GM12878 (cell line): ENCODE measurements at regions not wholly inside any gene's neighbourhood (a gene's known extent, or its start where the extent isn't known, plus 50 kb on each side); places are given as distances from the start of the nearest gene placed in this dataset.

ENCODE experiments used
- ATAC-seq: fragments of 200-7000 bp; cut with Tn5 transposase; 3 replicates; pipeline ENCODE4 v1.9.1; 2020; ENCODE audit warnings: mild to moderate bottlenecking, moderate library complexity
- BruUV-seq: library from RNA; stranded (reverse); fragments of 400-500 nt; replicated peaks from 2 replicates; lab custom pipeline; 2021; lab: Mats Ljungman, UMichigan
- CTCF ChIA-PET: fragments of 300-600 bp; sonication (Branson Sonifier 250); formaldehyde crosslinking; extraction: SDS; loops from one replicate; lab custom pipeline; 2021; ENCODE audit warnings: inconsistent platforms; lab: Yijun Ruan, JAX
- POLR2A ChIA-PET: fragments of 350-600 bp; formaldehyde crosslinking; extraction: SDS; loops from one replicate; lab custom pipeline; 2021; ENCODE audit warnings: inconsistent platforms; lab: Charles Lee
- RAD21 ChIA-PET: fragments of 300-600 bp; sonication (Branson Sonifier 250); formaldehyde crosslinking; loops from one replicate; lab custom pipeline; 2023; ENCODE audit warnings: antibody characterized with exemption; ENCODE audit not compliant: unreplicated experiment; lab: Charles Lee
- SMC1A ChIA-PET: fragments of 300-600 bp; sonication (Branson Sonifier 250); formaldehyde crosslinking; loops from one replicate; lab custom pipeline; 2023; ENCODE audit not compliant: unreplicated experiment, uncharacterized antibody; lab: Charles Lee
- DNase-seq: peaks from one replicate; pipeline ENCODE4 v3.0.0-alpha.2; 2011; ENCODE audit warnings: low read depth, low spot score
- FAIRE-seq: peaks from 3 replicates; lab custom pipeline; 2011; peaks lifted over from hg19 to GRCh38; lab: Jason Lieb, UNC
- H2AFZ ChIP-seq: 2 replicates; pipeline ENCODE4 v1.6.0; 2011; ENCODE audit warnings: low read depth, low read length, control low read depth; ENCODE audit not compliant: control insufficient read depth
- H3K27ac ChIP-seq: 2 replicates; pipeline ENCODE4 v1.5.1; 2011; ENCODE audit warnings: control low read depth; ENCODE audit not compliant: control insufficient read depth, insufficient read depth
- H3K27me3 ChIP-seq, 2 experiments: replicated peaks in 1 of 2; 2 replicates each; pipeline versions ENCODE4 v1.6.0 to v1.6.1; 2011; ENCODE audit warnings: low read length in 1 of 2; ENCODE audit not compliant: control insufficient read depth in 2 of 2, insufficient read depth in 2 of 2
- H3K36me3 ChIP-seq, 2 experiments: 2 replicates each; pipeline ENCODE4 v1.5.1; 2011; ENCODE audit warnings: low read length in 1 of 2; ENCODE audit not compliant: control insufficient read depth in 2 of 2, insufficient read depth in 2 of 2
- H3K4me1 ChIP-seq: 2 replicates; pipeline ENCODE4 v1.6.1; 2011; ENCODE audit warnings: mild to moderate bottlenecking, low read length, moderate library complexity, mixed read lengths; ENCODE audit not compliant: control insufficient read depth, insufficient read depth
- H3K4me2 ChIP-seq: 2 replicates; pipeline ENCODE4 v1.6.0; 2011; ENCODE audit warnings: control low read depth; ENCODE audit not compliant: control insufficient read depth, insufficient read depth
- H3K4me3 ChIP-seq: fragments of 200-600 bp; sonication (generic); 2 replicates; pipeline ENCODE4 v1.5.1; 2016
- H3K79me2 ChIP-seq: 2 replicates; pipeline ENCODE4 v1.6.0; 2011; ENCODE audit warnings: low read length; ENCODE audit not compliant: control insufficient read depth, insufficient read depth
- H3K9ac ChIP-seq: 2 replicates; pipeline ENCODE4 v1.8.0; 2011; ENCODE audit warnings: low read length, control low read depth, mixed read lengths; ENCODE audit not compliant: control insufficient read depth, insufficient read depth
- H3K9me3 ChIP-seq: replicated peaks from 3 replicates; pipeline ENCODE4 v1.5.1; 2011; ENCODE audit warnings: mild to moderate bottlenecking, low read length; ENCODE audit not compliant: control insufficient read depth, insufficient read depth
- H4K20me1 ChIP-seq: 2 replicates; pipeline ENCODE4 v1.6.0; 2011; ENCODE audit not compliant: control insufficient read depth, insufficient read depth
- CBX3 ChIP-seq: fragments of 200-600 bp; sonication (generic); IDR thresholded peaks from 2 replicates; pipeline ENCODE4 v1.6.1; 2016; ENCODE audit warnings: low read depth, borderline replicate concordance
- MTA2 ChIP-seq: fragments of 450-650 bp; IDR thresholded peaks from 2 replicates; pipeline ENCODE4 v1.6.1; 2016; ENCODE audit warnings: low read depth, mild to moderate bottlenecking, moderate library complexity
- RAD21 ChIP-seq: IDR thresholded peaks from 2 replicates; pipeline ENCODE4 v1.6.1; 2011; ENCODE audit warnings: mild to moderate bottlenecking, low read depth, low read length, moderate library complexity; ENCODE audit not compliant: insufficient read depth
- RBBP5 ChIP-seq: fragments of 200-600 bp; sonication (generic); conservative IDR thresholded peaks from 2 replicates; pipeline ENCODE4 v1.6.1; 2016
- SIN3A ChIP-seq: IDR thresholded peaks from 2 replicates; pipeline ENCODE4 v1.6.1; 2012; ENCODE audit warnings: low read depth, low read length, improper control_type of control experiment
- SMAD5 ChIP-seq: IDR thresholded peaks from 2 replicates; pipeline ENCODE4 v1.6.1; 2016; ENCODE audit warnings: antibody characterized with exemption, low read depth
- TAF1 ChIP-seq: IDR thresholded peaks from 2 replicates; pipeline ENCODE4 v1.6.1; 2011; ENCODE audit warnings: mild to moderate bottlenecking, low read depth, low read length, borderline replicate concordance
- ZNF622 ChIP-seq: fragments of 450-650 bp; IDR thresholded peaks from 2 replicates; pipeline ENCODE4 v1.6.1; 2017; ENCODE audit warnings: mild to moderate bottlenecking, inconsistent platforms
- WGBS: methylation state at CpG from one replicate; pipeline ENCODE4 v1.1.6; 2016; ENCODE audit warnings: low lambda C conversion rate; ENCODE audit not compliant: insufficient replicate concordance, insufficient coverage; ENCODE audit errors: missing lambda C conversion rate; 5-methylcytosine and 5-hydroxymethylcytosine counted together
- in situ Hi-C: fragments of 300-500 bp; cut with MboI; formaldehyde crosslinking; loops from 9 replicates; pipeline ENCODE4 v1.14.3; 2018; ENCODE audit warnings: mixed read lengths
- intact Hi-C: fragments of 100-400 bp; cut with micrococcal nuclease; formaldehyde crosslinking; loops from one replicate; pipeline ENCODE4 v1.14.2; 2022; ENCODE audit not compliant: unreplicated experiment
- TF ChIP-seq, protein P1 (sequence below): fragments of 450-650 bp; IDR thresholded peaks from 2 replicates; pipeline ENCODE4 v1.6.1; 2016; ENCODE audit warnings: mild to moderate bottlenecking

DNA sequence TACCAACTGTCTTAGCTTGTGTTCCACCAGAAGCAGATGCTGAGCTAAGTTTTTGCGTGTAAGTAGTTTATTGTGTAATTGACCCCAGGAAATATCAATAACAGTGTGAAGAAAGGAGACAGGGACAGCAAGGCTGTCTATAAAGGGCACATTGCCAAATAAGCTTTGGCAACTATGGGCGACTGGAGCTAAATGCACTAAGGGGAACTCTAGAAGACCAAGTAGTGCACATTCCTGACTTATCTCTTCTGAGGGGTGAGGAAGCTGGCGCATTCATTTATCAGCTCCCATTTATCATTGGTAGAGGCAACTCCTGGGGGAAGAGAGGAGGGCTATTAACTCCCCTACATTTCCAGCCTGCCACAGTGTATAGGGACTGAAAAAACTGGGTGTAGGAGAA lies 135.0 kb downstream of the DLEU7 start:
- DNase-seq (no peak), FAIRE-seq (no peak), ATAC-seq (no peak)
- ChIA-PET RAD21 (no interaction called here), POLR2A (interaction anchor here (0.6 kb wide), 1 partner anchor 28 kb away, joined by 4 read pairs; no protein-coding TSS in a partner anchor), CTCF (interaction anchor here (0.7 kb wide), 1 partner anchor 113 kb away, joined by 3 read pairs; no protein-coding TSS in a partner anchor), SMC1A (interaction anchor here (1.6 kb wide), 1 partner anchor 17 kb away, joined by 4 read pairs; no protein-coding TSS in a partner anchor)
- Histone ChIP-seq H4K20me1 (no peaks in the 10 kb centered on the region), H3K4me2 (no peak overlapping the region), H3K4me1 (no peaks in the 10 kb centered on the region), H3K36me3 (no peaks in the 10 kb centered on the region), H3K9me3 (no peaks in the 10 kb centered on the region), H3K9ac (no peak overlapping the region), H3K27me3 (no peaks in the 10 kb centered on the region), H3K4me3 (no peak overlapping the region), H3K27ac (no peak overlapping the region), H3K79me2 (no peaks in the 10 kb centered on the region), H2AFZ (no peak overlapping the region)
- 61% methylated on average over 3 of the region's 3 CpGs for WGBS
- intact Hi-C loops (no loop called here), in situ Hi-C loops (no loop called here)
- TF ChIP-seq MTA2, result no peak
- TF ChIP-seq SIN3A, result no peak
- no peak for TF ChIP-seq SMAD5
- TF ChIP-seq CBX3, result no peak
- no peak for TF ChIP-seq TAF1
- TF ChIP-seq, protein P1, sequence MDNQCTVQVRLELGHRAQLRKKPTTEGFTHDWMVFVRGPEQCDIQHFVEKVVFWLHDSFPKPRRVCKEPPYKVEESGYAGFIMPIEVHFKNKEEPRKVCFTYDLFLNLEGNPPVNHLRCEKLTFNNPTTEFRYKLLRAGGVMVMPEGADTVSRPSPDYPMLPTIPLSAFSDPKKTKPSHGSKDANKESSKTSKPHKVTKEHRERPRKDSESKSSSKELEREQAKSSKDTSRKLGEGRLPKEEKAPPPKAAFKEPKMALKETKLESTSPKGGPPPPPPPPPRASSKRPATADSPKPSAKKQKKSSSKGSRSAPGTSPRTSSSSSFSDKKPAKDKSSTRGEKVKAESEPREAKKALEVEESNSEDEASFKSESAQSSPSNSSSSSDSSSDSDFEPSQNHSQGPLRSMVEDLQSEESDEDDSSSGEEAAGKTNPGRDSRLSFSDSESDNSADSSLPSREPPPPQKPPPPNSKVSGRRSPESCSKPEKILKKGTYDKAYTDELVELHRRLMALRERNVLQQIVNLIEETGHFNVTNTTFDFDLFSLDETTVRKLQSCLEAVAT, result no peak
- no peak for TF ChIP-seq ZNF622
- no peak for TF ChIP-seq RBBP5
- no peak for TF ChIP-seq RAD21
- no TSS peak for BruUV-seq
